ENCODE measurements at regions not wholly inside any gene's neighbourhood (a gene's known extent, or its start where the extent isn't known, plus 50 kb on each side); places are given as distances from the start of the nearest gene placed in this dataset.

DNA sequence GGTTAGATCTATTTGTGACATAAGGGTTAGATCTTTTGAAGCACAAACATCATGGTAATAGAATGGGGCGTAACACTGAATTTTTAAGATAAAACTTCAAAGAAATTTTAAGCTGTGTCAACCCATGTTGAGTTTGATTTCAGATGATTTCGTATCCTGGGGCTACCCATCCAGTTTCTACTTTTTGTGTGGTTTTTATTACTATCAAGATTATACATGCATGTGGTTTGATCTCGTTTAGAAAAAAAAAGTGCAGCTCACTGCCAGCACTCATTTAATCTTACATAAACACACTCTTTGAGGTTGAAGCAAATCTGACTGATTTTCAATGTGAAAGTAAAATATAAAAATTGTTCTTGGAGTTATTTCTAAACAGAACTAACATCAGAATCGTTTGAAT lies 140.8 kb upstream of the GRB10 start:
- TF ChIP-seq, protein P1, sequence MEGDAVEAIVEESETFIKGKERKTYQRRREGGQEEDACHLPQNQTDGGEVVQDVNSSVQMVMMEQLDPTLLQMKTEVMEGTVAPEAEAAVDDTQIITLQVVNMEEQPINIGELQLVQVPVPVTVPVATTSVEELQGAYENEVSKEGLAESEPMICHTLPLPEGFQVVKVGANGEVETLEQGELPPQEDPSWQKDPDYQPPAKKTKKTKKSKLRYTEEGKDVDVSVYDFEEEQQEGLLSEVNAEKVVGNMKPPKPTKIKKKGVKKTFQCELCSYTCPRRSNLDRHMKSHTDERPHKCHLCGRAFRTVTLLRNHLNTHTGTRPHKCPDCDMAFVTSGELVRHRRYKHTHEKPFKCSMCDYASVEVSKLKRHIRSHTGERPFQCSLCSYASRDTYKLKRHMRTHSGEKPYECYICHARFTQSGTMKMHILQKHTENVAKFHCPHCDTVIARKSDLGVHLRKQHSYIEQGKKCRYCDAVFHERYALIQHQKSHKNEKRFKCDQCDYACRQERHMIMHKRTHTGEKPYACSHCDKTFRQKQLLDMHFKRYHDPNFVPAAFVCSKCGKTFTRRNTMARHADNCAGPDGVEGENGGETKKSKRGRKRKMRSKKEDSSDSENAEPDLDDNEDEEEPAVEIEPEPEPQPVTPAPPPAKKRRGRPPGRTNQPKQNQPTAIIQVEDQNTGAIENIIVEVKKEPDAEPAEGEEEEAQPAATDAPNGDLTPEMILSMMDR (conservative IDR thresholded peaks at IDR 0.05; ENCODE audit: low read depth, low read length), result no peak
- no peak for TF ChIP-seq EZH2 (IDR thresholded peaks at IDR 0.05; ENCODE audit: low read length, unreplicated experiment)

Measured in PC-3 (cell line).